ENCODE measurements at regions not wholly inside any gene's neighbourhood (a gene's known extent, or its start where the extent isn't known, plus 50 kb on each side); places are given as distances from the start of the nearest gene placed in this dataset.

DNA sequence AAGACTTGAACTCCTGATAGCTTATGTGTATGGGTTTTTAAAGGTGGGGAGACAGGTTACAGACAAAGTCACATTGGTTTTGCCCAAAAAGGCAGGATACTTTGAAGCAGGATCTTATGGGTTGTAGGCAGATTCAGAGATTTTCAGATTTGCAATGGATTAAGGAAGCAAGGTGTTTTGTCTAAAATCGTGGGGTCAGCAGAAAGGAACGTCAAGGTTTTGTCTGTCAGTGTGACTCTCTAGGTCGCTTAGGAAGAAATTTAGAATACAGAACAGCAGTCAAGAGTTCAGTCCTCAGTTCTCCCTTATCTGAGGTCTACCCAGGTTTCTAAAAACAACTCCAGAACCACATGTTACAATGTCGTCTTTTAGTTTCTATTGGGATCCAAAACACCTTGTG lies 361.0 kb downstream of the SQOR start:
- TF ChIP-seq, protein P1, sequence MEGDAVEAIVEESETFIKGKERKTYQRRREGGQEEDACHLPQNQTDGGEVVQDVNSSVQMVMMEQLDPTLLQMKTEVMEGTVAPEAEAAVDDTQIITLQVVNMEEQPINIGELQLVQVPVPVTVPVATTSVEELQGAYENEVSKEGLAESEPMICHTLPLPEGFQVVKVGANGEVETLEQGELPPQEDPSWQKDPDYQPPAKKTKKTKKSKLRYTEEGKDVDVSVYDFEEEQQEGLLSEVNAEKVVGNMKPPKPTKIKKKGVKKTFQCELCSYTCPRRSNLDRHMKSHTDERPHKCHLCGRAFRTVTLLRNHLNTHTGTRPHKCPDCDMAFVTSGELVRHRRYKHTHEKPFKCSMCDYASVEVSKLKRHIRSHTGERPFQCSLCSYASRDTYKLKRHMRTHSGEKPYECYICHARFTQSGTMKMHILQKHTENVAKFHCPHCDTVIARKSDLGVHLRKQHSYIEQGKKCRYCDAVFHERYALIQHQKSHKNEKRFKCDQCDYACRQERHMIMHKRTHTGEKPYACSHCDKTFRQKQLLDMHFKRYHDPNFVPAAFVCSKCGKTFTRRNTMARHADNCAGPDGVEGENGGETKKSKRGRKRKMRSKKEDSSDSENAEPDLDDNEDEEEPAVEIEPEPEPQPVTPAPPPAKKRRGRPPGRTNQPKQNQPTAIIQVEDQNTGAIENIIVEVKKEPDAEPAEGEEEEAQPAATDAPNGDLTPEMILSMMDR (IDR thresholded peaks at IDR 0.05): no peak
- no peak for TF ChIP-seq POLR2AphosphoS5 (IDR thresholded peaks at IDR 0.05; ENCODE audit: low read depth, low read length)
